Fibroblast of pulmonary artery (primary cell): ENCODE measurements at regions not wholly inside any gene's neighbourhood (a gene's known extent, or its start where the extent isn't known, plus 50 kb on each side); places are given as distances from the start of the nearest gene placed in this dataset.

Source experiments
- DNase-seq: peaks from one replicate; pipeline ENCODE4 v3.0.0-alpha.2; 2010; ENCODE audit warnings: low read depth
- H3K4me3 ChIP-seq: replicated peaks from 2 replicates; pipeline ENCODE4 v1.5.1; 2011; ENCODE audit warnings: low read depth, mild to moderate bottlenecking, control low read depth, low read length, moderate library complexity
- TF ChIP-seq, protein P1 (sequence below): IDR thresholded peaks from 2 replicates; pipeline ENCODE4 v1.5.1; 2011; ENCODE audit warnings: mild to moderate bottlenecking, control low read depth, low read length, inconsistent platforms; ENCODE audit errors: missing control alignments

DNA sequence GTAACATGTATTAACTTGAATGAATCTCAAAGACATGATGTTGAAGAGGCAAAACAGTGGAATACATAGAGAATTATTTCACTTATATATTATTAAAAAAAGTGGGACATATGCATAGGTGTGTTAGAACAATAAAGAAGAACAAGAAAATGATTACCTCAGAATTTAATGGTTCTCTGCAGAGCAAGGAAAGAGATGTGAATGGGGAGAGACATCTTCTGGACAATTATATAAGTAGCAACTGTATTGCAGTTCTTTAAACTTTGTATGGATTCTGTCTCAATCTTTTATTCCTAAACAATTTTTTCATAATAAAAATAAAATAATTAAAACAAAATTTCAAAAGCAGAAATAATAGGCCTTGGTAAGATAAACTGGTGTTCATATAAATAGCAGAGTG lies 674.9 kb upstream of the ADGRL4 start:
- no peak for DNase-seq
- TF ChIP-seq, protein P1, sequence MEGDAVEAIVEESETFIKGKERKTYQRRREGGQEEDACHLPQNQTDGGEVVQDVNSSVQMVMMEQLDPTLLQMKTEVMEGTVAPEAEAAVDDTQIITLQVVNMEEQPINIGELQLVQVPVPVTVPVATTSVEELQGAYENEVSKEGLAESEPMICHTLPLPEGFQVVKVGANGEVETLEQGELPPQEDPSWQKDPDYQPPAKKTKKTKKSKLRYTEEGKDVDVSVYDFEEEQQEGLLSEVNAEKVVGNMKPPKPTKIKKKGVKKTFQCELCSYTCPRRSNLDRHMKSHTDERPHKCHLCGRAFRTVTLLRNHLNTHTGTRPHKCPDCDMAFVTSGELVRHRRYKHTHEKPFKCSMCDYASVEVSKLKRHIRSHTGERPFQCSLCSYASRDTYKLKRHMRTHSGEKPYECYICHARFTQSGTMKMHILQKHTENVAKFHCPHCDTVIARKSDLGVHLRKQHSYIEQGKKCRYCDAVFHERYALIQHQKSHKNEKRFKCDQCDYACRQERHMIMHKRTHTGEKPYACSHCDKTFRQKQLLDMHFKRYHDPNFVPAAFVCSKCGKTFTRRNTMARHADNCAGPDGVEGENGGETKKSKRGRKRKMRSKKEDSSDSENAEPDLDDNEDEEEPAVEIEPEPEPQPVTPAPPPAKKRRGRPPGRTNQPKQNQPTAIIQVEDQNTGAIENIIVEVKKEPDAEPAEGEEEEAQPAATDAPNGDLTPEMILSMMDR: no peak
- H3K4me3 ChIP-seq: no peak overlapping the region

GRCh38 chr1:79679916-79680315 lies 673.4 kb upstream of the ADGRL4 start:
- H3K4me3 ChIP-seq: no peak overlapping the region
- no peak for DNase-seq
- TF ChIP-seq, protein P1: no peak

GRCh38 chr1:79667848-79668696 lies 661.5 kb upstream of the ADGRL4 start:
- no peak for DNase-seq
- TF ChIP-seq, protein P1: no peak
- H3K4me3 ChIP-seq: no peak overlapping the region

GRCh38 chr1:79667166-79667565 lies 660.6 kb upstream of the ADGRL4 start:
- H3K4me3 ChIP-seq: no peak overlapping the region
- DNase-seq: no peak
- TF ChIP-seq, protein P1: no peak

DNA sequence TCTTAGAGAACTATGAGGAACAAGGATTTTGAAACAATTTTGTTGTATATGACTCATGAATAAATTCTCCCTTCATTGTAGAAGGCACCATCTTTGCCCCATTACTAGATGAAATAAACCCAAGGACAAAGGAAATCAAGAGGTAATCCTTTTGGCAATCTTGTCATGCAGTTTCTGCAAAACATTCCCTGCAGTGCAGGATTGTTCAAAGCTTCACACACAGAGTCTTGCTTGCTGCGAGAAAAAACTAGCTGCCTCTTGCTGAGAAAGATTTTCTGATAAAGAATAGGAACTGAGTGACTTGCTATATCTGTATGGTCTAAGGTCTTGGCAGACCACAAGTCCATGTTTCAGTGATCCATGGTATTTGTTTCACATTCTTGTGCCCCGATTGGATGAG lies 657.4 kb upstream of the ADGRL4 start:
- TF ChIP-seq, protein P1: no peak
- no peak overlapping the region for H3K4me3 ChIP-seq
- peak; percentile 11 for DNase-seq

DNA sequence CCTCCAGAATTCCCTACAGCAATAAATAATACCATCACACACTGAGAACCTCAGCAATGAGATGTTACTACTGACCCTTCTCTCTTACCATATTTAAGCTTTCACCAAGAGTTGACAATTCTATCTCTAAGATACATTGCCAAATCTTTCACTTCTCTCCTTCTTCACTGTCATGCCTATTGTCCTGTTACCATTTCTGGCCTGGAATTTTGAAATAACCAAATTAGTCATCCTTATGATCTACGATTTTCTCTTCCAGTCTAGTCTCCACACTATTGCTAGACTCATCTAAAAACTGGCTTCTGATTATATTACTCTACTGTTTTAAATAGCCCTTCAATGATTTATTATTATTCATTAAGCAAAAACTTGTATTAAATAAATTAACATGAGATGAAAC lies 656.1 kb upstream of the ADGRL4 start:
- DNase-seq: peak; percentile 61
- TF ChIP-seq, protein P1: no peak
- no peak overlapping the region for H3K4me3 ChIP-seq

- DNase-seq: no peak
- TF ChIP-seq, protein P1: no peak
- no peak overlapping the region for H3K4me3 ChIP-seq
These were observed 653.6 kb upstream of the ADGRL4 start for GRCh38 chr1:79660129-79660528.
